ENCODE measurements at regions not wholly inside any gene's neighbourhood (a gene's known extent, or its start where the extent isn't known, plus 50 kb on each side); places are given as distances from the start of the nearest gene placed in this dataset.

- POLR2A ChIA-PET = no interaction called here
These were observed 322.2 kb downstream of the SHANK2 start for GRCh38 chr11:70930215-70930614.

More at GRCh38 chr11:70930215-70930614, 322.2 kb downstream of the SHANK2 start:
- BruUV-seq (replicated peaks) = no TSS peak
- DNase-seq (ENCODE audit: low spot score) (no peak), ATAC-seq (no peak), FAIRE-seq (no peak)
- CTCF ChIA-PET (ENCODE audit: low intra/inter-chr PET ratio, low total read pairs) = no interaction called here
- H3K36me3 ChIP-seq (replicated peaks in 1 of 2; ENCODE audit: control insufficient read depth in 1 of 2, insufficient read depth in 2 of 2, low read length in 2 of 2) = peaks cover 6 to 46% of the 10 kb centered on the region in 2 experiments
- no peak overlapping the region for H3K4me3 ChIP-seq (replicated peaks in 1 of 3; ENCODE audit: insufficient read depth in 1 of 3, low read depth in 2 of 3, low read length in 3 of 3)
- 97% methylated on average over 3 of the region's 3 CpGs for WGBS (ENCODE audit: low lambda C conversion rate)
- H3K79me2 ChIP-seq (ENCODE audit: insufficient read depth, low read length) = peaks cover 4% of the 10 kb centered on the region
- H3K9ac ChIP-seq (ENCODE audit: insufficient read depth, low read depth, low read length) = no peak overlapping the region
- intact Hi-C loops (cut with micrococcal nuclease; ENCODE audit: unreplicated experiment) = no loop called here
- H4K20me1 ChIP-seq (ENCODE audit: insufficient read depth, low read length) = peaks cover 5% of the 10 kb centered on the region; the same call in 1 of the 2 replicates
- H3K4me2 ChIP-seq (ENCODE audit: low read depth, low read length) = no peak overlapping the region
- no peak overlapping the region for H3K27ac ChIP-seq (ENCODE audit: extremely low read length, insufficient read depth, low read length)
- TF ChIP-seq ZNF12 (CRISPR knock-in tag; IDR thresholded peaks at IDR 0.05) (0 out of 2 replicates have a peak, but pooled peaks have one; percentile 37), CENPBD1 (CRISPR knock-in tag; IDR thresholded peaks at IDR 0.05; ENCODE audit: borderline replicate concordance, low read depth) (no peak), ZNF142 (CRISPR knock-in tag; IDR thresholded peaks at IDR 0.05) (no peak), JUND (CRISPR knock-in tag; IDR thresholded peaks at IDR 0.05) (no peak), ZFP82 (CRISPR knock-in tag; IDR thresholded peaks at IDR 0.05; ENCODE audit: borderline replicate concordance) (no peak), SMAD3 (CRISPR knock-in tag; IDR thresholded peaks at IDR 0.05) (no peak), RBAK (CRISPR knock-in tag; IDR thresholded peaks at IDR 0.05) (peak; percentile 94)
- H3K9me3 ChIP-seq (ENCODE audit: low read length) = no peaks in the 10 kb centered on the region
- peaks cover 3% of the 10 kb centered on the region; the same call in 1 of the 2 replicates for H3K4me1 ChIP-seq (ENCODE audit: insufficient read depth, low read length)
- H2AFZ ChIP-seq (ENCODE audit: low read length) = no peak overlapping the region
- in situ Hi-C loops (cut with HindIII; ENCODE audit: extremely low pct_ligation_motif_present, low pct_unique_long_range_greater_than_20kb) = no loop called here
- no peaks in the 10 kb centered on the region for H3K27me3 ChIP-seq (ENCODE audit: control insufficient read depth in 1 of 2, insufficient read depth in 2 of 2, low read length in 2 of 2)
